ENCODE measurements at regions not wholly inside any gene's neighbourhood (a gene's known extent, or its start where the extent isn't known, plus 50 kb on each side); places are given as distances from the start of the nearest gene placed in this dataset.

DNA sequence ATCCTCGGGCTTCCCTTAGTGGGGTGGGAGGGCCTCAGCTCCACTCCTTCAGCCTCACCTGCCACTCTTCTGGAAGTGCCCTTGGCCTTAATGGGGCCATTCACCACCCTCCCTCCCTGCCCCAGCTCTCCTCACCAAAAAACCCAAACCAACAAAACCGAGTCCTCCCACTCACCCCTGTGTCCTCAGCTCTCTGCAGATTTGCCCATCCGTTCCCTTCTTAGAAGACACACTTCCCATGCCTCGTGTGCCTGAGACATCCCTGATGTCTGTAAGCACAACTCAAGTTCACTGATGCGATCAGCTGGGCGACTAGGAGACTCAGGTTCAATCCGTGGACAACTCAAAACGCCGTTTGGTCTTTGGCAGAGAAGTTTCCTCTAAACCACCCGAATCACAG, 839.2 kb downstream of the TBC1D22A start:
- TF ChIP-seq, protein P1, sequence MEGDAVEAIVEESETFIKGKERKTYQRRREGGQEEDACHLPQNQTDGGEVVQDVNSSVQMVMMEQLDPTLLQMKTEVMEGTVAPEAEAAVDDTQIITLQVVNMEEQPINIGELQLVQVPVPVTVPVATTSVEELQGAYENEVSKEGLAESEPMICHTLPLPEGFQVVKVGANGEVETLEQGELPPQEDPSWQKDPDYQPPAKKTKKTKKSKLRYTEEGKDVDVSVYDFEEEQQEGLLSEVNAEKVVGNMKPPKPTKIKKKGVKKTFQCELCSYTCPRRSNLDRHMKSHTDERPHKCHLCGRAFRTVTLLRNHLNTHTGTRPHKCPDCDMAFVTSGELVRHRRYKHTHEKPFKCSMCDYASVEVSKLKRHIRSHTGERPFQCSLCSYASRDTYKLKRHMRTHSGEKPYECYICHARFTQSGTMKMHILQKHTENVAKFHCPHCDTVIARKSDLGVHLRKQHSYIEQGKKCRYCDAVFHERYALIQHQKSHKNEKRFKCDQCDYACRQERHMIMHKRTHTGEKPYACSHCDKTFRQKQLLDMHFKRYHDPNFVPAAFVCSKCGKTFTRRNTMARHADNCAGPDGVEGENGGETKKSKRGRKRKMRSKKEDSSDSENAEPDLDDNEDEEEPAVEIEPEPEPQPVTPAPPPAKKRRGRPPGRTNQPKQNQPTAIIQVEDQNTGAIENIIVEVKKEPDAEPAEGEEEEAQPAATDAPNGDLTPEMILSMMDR (IDR thresholded peaks at IDR 0.05), result no peak
- TF ChIP-seq POLR2A (IDR thresholded peaks at IDR 0.05), result no peak

Data from heart left ventricle (tissue), 13 donors.